AG09319 (cell line): ENCODE measurements at regions not wholly inside any gene's neighbourhood (a gene's known extent, or its start where the extent isn't known, plus 50 kb on each side); places are given as distances from the start of the nearest gene placed in this dataset.

Experiments
- DNase-seq: peaks from one replicate; pipeline ENCODE4 v3.0.0-alpha.2; 2010; ENCODE audit warnings: low read depth; ENCODE audit errors: extremely low read depth
- TF ChIP-seq, protein P1 (sequence below): IDR thresholded peaks from 2 replicates; pipeline ENCODE4 v1.5.1; 2011; ENCODE audit warnings: low read depth, mild to moderate bottlenecking, inconsistent platforms, low read length, moderate library complexity

DNA sequence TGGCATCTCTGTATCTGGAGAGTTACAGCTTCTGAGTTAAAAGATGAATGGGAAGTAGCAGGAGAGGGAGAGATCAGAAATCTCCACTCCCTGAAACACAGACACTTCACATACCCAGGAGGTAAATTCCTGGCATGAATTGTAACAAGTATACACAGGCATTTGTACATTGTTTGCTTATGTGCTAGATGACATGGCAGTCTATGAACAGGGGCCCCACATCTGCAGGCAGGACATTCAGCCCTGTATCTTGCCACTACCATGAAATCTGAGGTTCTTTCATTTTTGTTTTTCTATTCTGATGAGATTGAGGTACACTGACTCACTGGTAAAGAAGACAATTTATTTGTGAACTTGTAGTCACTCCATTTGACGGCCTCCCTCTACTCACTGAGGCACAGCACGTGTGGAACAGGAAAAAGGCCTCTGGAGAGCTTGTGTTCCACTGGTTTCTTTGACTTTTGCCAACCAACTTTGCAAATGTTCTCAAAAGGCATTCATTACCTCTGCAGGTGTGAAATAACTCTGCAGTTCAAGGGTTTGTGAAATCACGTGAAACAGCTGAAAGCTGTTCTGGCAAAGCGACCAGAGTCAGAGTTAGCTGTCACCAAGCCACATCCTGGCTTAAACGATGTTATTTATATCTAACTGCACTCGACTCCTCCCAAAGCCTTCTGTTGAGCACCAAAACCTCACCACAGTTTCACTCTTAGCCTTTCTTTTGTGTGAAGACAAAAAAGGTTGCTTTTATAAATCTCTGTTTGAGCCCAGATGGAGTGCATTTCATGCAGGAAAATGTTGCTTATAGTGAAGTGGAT, 401.3 kb upstream of the CFAP20DC start:
- no peak for DNase-seq

DNA sequence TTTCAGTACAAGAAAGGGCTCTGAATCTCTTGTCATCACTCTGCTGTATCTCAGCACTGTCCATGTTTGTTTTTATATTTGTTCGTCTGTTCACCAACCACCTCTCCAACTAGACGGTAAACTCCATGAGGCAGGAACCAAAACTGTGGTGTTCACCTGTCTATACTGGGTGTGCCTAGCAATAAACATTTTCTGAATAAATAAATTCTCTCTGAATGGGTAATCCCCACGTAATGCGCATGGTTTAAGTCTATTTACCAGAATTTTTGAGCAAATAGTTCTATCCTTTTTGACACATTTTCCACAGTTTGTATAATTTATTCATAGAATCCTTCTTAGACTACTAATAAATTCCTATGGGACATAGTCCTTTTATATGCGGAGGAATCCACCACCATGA, 400.6 kb upstream of the CFAP20DC start:
- TF ChIP-seq, protein P1, sequence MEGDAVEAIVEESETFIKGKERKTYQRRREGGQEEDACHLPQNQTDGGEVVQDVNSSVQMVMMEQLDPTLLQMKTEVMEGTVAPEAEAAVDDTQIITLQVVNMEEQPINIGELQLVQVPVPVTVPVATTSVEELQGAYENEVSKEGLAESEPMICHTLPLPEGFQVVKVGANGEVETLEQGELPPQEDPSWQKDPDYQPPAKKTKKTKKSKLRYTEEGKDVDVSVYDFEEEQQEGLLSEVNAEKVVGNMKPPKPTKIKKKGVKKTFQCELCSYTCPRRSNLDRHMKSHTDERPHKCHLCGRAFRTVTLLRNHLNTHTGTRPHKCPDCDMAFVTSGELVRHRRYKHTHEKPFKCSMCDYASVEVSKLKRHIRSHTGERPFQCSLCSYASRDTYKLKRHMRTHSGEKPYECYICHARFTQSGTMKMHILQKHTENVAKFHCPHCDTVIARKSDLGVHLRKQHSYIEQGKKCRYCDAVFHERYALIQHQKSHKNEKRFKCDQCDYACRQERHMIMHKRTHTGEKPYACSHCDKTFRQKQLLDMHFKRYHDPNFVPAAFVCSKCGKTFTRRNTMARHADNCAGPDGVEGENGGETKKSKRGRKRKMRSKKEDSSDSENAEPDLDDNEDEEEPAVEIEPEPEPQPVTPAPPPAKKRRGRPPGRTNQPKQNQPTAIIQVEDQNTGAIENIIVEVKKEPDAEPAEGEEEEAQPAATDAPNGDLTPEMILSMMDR = no peak
- DNase-seq = no peak

More for the DNA sequence above, 401.3 kb upstream of the CFAP20DC start:
- TF ChIP-seq, protein P1 = no peak

DNA sequence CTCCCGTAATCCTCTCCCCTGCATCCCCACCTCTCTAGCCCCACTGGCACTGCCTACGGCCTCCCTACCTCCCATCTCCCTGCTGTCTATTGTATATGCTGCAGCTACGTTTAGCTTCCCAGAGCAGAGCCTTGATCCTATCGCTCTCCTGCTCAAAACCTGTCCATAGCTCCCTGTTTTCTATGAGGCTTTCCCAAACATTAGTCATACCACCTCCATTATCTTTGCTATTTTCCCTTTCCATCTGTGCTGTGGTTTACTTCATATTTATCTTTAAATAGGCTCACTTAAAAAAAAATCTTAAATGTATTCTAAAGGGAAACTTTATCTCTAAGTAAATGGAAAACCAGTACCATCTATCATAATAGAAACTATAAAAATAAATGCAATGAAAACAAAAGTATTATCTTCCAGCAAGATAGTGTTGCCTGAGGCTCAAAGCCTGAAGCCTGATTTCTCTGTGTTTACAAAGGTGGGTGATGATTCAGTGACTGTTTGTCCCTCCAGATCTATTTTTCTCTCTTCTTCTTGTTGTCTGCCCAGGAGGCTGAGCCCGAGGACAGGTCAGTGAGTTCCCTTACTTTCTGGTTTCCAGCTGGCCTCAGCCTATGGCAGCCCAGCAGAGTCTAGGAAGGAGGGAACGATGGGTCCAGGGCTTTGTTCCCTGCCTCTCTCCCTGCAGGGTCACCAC, 397.1 kb upstream of the CFAP20DC start:
- DNase-seq = no peak
- TF ChIP-seq, protein P1 = no peak

DNA sequence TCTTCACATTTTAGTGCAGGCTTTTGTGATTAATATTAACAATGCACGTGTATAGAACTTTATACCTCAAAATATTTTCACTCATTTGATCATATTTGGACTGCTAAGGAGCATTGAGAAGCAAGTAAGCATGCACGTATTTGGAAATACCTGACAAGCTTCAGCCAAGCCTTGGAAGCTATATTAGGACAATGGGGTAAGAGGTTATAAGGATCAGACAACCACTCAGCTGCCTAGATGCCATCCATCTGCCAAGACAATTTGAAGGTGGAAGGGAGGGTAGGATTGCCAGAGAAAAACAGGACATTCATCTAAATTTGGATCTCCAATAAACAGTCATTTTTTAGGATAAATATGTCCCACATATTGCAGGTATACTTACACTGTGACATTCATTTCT, 394.9 kb upstream of the CFAP20DC start:
- DNase-seq = no peak
- TF ChIP-seq, protein P1 = no peak

DNA sequence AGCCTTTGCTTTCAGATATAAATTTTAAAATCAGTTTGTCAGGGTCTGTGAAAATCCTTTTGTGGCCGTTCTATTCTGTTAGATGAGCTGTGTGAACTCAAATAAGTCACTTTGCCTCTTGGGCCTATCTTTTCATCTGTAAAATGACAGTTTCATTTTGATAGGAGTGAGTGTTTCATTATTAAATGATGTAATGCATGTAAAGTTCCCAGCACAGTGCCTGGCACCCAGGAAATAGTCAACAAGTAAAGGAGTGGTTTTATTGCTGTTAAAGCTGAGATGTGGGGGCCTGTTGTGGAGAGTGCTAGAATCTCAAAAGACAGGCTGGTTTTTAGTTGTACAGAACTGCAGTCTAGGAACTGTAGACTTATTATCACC, 394.5 kb upstream of the CFAP20DC start:
- DNase-seq = no peak
- TF ChIP-seq, protein P1 = no peak

DNA sequence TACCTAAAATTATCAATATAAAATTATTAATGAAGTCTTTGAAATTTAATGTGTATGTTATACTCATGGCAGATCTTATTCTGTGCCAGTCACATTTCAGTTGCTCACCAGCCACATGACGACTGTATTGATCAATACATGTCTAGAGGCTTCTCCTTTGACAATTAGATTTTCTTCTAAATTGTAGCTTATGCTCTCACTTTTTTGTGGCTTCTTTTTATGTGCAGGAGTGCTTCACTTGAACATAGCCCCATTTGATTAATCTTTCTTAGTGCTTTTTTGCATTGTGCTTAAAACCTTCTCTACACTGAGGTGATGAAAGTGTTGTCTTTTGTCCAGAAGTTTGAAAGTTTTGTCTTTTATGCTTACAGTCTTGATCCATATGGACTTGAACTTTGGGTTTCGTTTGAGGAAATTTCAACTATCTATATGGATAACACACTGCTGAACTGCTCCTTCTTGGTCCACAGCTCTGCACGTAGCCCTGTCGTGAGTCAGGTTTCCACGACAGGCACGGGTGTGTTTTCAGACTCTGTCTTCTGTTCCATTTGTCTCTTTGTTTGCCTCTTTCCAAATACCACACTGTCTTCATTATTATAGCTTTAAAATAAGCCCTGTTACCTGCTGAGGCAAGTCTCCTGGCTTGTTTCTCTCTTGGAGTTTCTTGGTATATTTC, 393.9 kb upstream of the CFAP20DC start:
- TF ChIP-seq, protein P1 = no peak
- no peak for DNase-seq

DNA sequence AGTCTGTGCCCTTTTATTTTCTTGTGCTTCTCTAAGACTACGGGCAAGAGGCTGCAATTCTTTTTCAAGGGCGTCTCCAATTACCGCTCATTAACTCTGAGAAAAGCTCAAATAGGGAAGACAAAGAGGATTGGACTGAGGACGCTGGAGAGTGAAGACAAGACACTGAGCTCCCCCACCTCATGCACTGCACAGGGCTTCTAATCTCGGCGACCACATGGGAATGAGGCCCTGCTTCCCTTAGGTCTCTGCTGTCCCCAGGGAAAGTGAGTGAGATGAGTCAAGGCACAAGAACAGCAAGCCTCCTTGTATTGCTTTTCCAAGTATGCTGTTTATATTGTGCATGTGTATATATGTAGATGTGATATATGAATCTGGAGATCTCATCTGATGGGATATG, 392.2 kb upstream of the CFAP20DC start:
- TF ChIP-seq, protein P1 = no peak
- DNase-seq = no peak
